ENCODE measurements at regions not wholly inside any gene's neighbourhood (a gene's known extent, or its start where the extent isn't known, plus 50 kb on each side); places are given as distances from the start of the nearest gene placed in this dataset.

DNA sequence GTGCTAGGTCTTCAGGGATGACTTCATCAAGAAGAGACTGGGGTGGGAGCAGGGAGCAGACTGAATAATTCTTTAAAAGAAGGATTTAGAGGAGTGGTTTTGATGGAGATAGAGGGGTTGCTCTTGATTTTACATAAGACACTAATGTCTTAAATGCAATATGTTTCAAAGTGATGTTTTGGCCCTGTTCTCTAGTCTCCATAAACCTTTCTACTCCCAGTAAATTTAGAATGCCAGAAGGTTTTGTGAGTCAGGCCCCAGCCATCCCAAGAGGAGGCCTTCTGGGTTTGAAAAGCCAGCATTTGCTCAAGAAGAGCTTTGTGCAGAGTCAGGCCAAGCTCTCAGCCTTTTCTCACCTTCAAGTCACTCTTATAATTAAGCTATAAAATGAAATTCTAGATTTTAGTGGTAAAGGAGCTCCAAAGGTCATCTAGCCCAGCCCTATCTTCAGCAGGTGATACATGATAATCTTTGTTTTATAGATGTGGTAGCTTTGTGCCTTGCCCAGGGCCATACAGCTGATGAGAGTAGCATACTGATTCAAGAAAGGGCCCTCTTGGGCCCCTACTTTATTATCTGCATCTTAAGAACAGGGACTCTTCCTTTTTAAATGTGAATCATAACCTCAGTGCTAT lies 122.8 kb upstream of the MTNR1B start:
- no peak for DNase-seq

DNA sequence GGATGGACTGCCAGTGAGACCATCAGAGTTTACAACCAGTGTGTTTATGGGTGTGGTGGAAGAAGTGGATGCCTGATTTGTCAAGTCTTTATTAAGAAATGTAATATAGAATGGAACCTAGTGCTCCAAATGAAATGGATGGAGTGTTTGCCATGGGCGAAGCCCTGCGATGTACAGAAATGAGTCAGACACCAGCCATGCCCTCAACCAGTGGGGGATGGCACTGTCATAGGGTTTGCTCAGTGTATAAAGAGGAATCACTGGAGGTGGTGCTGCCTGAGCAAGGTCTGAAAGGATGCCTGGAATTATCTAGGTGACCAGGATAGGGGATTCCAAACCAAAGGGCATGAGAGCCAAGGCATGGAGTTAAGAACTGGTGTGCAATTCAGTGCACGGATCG lies 120.9 kb upstream of the MTNR1B start:
- no peak for DNase-seq

GRCh38 chr11:92850296-92850826 lies 119.1 kb upstream of the MTNR1B start:
- no peak for DNase-seq

GRCh38 chr11:92852229-92852628 lies 117.2 kb upstream of the MTNR1B start:
- no peak for DNase-seq

DNA sequence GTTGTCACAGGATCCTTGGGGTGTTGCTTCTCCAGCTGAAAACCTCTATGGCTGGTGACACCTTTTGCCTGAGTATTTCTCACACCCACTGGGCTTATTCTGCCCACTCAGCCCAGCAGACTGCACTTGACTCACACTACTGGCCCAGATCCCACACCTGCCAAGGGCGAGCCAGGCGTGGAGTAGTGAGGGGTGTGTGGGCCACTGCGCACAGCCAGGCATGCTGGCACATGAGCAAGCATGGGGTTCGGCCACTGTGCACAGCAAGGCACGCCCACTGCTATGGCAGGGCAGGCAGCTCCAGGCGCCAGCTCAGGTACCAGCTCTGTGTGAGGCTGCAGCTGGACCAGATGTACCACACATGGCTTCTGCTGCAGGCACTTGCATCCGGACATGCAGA lies 116.5 kb upstream of the MTNR1B start:
- no peak for DNase-seq

DNA sequence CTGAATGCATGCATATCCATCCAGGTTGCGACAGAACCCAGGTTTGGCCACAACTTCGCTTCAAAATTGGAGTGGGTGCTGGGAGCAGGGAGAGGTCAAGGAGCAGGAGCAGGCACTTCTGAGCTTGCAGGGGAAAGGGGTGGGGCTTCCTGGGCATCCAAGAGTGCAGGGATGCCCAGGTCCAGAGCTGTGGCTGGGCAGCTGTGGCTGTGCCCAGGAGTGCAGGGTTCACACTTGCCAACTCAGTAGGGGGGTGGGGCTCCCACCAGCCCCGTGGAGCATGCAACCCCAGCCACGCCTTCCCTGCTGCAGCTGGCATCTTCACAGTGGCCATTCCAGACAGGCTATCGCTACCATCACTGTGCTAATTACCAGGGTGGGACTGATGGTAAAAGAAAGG lies 115.3 kb upstream of the MTNR1B start:
- DNase-seq, result no peak

GRCh38 chr11:92854952-92855351 lies 114.5 kb upstream of the MTNR1B start:
- no peak for DNase-seq

DNA sequence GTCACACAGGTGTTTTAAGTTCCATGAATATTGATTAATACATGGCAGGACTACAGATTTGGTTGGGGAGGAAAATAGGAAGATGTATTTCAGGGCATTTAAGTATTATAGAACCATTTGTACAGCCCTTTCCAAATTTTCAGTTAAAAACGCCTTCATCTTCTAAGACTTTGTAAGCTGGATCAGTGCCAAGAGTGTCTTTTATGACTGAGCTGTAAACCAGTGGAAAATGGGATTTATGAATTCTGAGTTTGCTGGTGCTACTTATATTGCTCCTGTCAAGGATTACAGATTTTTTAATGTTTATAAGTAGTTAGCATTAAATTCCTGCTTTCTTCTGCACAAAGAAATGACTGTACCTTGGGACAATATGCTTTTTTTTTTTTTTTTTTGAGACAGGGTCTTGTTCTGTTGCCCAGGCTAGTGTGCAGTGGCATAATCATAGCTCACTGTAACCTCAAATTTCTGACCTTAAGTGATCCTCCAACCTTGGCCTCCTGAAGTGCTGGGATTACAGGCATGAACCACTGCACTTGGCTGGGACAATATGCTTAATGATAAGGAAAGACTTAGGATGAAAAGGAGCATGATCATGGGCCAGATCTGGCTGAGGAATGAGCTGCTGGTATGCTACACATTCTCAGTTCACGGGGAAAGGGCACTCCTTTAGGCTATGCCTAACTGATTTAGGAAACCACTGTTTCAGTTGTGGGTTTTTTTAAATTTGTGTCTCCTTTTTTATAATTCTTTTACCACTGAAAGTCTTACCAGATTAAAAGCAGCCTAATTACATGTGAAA lies 113.6 kb upstream of the MTNR1B start:
- DNase-seq, result no peak

DNA sequence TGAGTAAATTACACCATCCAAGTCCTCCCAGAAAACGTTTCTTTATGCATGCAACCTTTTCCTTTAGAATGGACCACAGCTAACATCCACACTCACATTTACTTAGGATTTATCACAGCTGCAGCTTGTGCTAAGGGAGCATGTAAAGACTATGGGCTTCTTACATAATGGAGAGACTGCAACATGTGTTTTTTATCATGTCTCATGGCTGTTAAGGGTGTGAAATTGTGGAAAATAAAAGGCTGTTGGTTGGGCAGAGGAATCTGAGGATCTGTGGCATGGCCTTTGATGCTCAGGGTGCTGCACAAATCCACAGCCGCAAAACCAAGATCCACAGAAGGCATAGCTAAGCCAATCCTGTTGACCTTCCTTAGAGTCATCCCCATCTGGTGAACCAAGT lies 112.0 kb upstream of the MTNR1B start:
- no peak for DNase-seq

- no peak for DNase-seq
Observed at GRCh38 chr11:92859156-92859690, 110.2 kb upstream of the MTNR1B start.

DNA sequence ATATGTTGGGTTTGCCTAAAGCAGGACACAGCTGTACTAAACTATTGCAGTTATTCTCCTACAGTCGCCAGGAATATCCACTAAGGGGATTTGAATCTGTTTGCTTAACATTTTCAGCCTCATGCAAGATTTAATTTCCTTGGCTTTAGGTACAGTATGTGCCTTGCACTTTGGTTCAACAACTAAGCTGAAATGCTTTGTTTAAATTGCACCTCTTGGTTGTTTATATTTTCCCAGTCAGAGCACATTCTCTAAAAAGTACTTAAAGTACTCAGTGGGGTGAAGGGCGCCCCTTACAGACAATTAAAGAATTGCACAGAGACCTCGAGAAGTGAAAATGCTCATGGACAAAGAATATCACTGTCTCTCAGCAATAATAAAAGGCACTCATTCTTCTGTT lies 107.8 kb upstream of the MTNR1B start:
- no peak for DNase-seq

DNA sequence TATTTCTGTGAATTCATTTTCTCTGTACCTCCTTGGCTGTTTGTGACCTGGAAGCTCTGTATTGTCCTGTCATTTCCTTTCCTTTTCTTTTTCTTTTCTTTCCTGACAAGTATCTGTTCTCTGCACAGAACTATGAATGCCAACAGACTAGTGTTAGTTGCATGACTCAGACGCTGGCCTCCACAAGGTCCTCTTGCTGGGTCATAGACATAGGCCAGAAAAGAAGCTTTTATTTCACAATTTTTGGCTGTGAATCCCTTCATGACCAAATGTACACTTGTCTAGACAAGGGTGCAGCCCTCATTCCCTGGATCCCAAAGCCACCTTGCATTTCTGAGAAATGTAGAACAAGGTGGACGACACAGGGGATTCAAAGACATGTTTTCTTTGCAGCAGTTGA lies 104.1 kb upstream of the MTNR1B start:
- DNase-seq, result no peak

GRCh38 chr11:92866679-92867282 lies 102.7 kb upstream of the MTNR1B start:
- DNase-seq, result no peak

GRCh38 chr11:92867913-92868619 lies 101.4 kb upstream of the MTNR1B start:
- DNase-seq, result no peak

DNA sequence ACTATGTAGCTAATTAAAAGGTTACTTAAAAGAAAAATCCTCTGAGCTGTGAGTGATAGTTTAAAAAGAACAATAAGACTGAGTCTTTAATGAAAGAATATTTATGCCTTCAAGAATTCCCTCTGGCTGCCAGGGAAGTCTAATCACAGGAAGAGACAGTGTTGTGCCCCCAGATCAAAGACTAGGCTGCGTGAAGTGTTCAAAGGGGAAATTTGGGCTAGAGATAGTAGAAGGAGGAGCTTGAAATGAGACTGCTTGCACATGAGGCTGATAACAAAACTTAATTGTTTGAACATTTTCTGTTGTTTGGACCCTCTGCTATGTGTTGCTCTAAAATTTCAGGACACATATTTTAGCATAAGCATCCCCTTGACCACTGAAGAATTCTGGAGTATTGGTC lies 99.7 kb upstream of the MTNR1B start:
- DNase-seq, result no peak

DNA sequence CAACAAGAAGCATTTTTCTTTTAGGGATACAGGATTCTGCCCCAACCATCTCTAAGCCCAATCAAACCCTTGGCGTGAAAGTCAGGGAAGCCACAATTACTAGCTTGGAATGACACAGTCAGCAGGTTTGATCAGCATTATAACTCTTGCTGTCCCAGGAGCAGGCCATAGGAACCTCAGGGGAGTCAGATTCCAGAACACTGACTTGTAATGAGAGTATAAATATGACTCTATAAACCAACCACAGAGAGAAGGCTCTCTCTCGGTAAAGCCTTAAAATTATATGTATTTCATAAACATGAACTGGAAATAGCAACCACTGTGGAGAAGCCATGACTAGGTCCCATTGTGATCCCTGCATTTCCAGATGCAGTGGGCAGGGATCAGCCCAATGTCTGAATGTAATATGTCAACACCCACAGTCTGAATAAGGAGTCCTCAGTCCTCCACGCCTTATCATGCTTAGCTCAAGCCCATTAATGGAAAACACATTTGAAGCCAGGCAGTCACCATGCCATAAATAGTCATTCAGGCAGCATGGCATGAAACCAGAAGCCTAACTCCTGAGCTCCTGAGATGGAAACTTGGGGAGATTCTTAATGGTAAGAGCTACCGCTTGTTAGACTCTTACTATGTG lies 99.1 kb upstream of the MTNR1B start:
- DNase-seq, result no peak

- DNase-seq, result no peak
Observed at GRCh38 chr11:92873551-92873950, 95.9 kb upstream of the MTNR1B start.

- DNase-seq, result no peak
Observed at GRCh38 chr11:92875473-92875872, 94.0 kb upstream of the MTNR1B start.

- no peak for DNase-seq
Observed at GRCh38 chr11:92879086-92879485, 90.4 kb upstream of the MTNR1B start.

- no peak for DNase-seq
Observed at GRCh38 chr11:92880381-92880780, 89.1 kb upstream of the MTNR1B start.

GRCh38 chr11:92881940-92882450 lies 87.5 kb upstream of the MTNR1B start:
- no peak for DNase-seq
